ENCODE measurements at regions not wholly inside any gene's neighbourhood (a gene's known extent, or its start where the extent isn't known, plus 50 kb on each side); places are given as distances from the start of the nearest gene placed in this dataset.

DNA sequence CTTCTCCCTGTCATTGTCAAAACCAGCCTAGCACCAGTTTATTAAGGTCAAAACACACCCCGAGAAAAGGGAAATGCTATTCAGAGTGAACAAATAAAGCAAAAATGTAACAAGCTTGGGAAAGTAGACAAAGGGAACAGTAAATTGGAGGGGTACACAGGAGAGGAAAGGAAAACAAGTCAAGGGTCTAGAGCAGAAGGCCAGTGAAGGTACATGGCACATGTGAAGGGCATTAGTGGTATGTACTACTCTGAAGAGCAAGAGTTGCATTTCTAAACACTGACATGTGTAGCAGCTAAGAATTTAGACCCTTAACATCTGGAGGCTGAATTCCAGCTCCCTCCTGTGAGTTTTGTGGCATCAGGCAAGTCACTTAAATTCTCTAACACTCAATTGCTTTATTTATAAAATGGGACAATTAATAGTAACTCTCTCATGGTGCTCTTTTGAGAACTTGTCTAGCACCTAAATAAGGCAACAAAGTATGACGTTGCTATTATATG lies 244.3 kb upstream of the ADAMTS9 start:
- intact Hi-C loops (cut with DNase I), result no loop called here
- TF ChIP-seq EP300 (IDR thresholded peaks at IDR 0.05) (no peak), POLR2A (IDR thresholded peaks at IDR 0.05) (no peak)
- TF ChIP-seq, protein P1, sequence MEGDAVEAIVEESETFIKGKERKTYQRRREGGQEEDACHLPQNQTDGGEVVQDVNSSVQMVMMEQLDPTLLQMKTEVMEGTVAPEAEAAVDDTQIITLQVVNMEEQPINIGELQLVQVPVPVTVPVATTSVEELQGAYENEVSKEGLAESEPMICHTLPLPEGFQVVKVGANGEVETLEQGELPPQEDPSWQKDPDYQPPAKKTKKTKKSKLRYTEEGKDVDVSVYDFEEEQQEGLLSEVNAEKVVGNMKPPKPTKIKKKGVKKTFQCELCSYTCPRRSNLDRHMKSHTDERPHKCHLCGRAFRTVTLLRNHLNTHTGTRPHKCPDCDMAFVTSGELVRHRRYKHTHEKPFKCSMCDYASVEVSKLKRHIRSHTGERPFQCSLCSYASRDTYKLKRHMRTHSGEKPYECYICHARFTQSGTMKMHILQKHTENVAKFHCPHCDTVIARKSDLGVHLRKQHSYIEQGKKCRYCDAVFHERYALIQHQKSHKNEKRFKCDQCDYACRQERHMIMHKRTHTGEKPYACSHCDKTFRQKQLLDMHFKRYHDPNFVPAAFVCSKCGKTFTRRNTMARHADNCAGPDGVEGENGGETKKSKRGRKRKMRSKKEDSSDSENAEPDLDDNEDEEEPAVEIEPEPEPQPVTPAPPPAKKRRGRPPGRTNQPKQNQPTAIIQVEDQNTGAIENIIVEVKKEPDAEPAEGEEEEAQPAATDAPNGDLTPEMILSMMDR (IDR thresholded peaks at IDR 0.05), result no peak
- Histone ChIP-seq H3K27ac (no peak overlapping the region), H3K4me1 (ENCODE audit: insufficient read depth) (peaks cover 5% of the 10 kb centered on the region), H3K9me3 (no peaks in the 10 kb centered on the region), H3K36me3 (no peaks in the 10 kb centered on the region), H3K27me3 (no peaks in the 10 kb centered on the region), H3K4me3 (no peak overlapping the region)
- 90 to 97% (median 93%) methylated on average over 2 of the region's 2 CpGs for WGBS, 3 donors
- no peak for DNase-seq

DNA sequence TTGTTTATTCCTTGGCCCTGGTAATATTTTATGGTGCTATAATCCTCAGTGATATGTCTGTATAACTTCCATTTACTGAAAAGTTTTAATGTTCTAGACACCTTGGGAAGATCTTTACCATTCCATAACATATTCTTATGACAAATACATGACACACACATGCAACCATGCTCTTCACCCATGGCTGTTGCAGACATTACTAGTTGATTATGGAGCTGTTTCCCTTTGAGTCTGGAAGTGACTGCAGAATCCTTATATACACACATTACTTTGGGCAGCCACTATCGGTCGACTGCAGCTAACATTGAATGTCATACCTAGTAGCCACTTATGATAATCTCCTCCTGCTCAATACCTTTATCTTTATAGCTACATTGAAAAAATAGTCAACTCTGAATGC lies 243.1 kb upstream of the ADAMTS9 start:
- intact Hi-C loops (cut with DNase I), result no loop called here
- peaks cover 1% of the 10 kb centered on the region for H3K4me1 ChIP-seq (ENCODE audit: insufficient read depth)
- no peak overlapping the region for H3K27ac ChIP-seq
- no peak overlapping the region for H3K4me3 ChIP-seq
- 95 to 96% (median 96%) methylated on average over 2 of the region's 2 CpGs for WGBS, 3 donors
- H3K9me3 ChIP-seq, result no peaks in the 10 kb centered on the region
- TF ChIP-seq POLR2A (IDR thresholded peaks at IDR 0.05), result no peak
- no peak for TF ChIP-seq EP300 (IDR thresholded peaks at IDR 0.05)
- TF ChIP-seq, protein P1 (IDR thresholded peaks at IDR 0.05), result no peak
- no peaks in the 10 kb centered on the region for H3K27me3 ChIP-seq
- DNase-seq, result no peak
- no peaks in the 10 kb centered on the region for H3K36me3 ChIP-seq

DNA sequence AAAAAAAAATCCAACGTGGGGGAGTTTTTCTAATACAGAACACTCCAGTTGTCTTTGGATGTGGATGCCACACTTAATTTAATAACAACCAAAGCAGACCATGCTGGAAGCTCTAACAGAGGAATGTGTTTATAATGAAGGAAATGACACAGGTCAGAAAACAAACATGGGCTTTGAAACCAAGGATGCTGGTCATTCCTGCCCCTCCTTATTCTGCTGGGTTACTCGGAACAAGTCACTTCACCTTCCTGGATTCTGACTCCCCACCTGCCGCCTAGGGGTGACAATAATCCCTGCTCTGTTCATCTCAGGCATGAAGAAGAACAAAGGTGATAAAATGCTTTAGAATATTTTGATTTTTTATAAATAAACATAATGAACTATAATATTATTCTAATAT lies 240.9 kb upstream of the ADAMTS9 start:
- H3K27me3 ChIP-seq, result no peaks in the 10 kb centered on the region
- H3K9me3 ChIP-seq, result no peaks in the 10 kb centered on the region
- H3K27ac ChIP-seq, result no peak overlapping the region
- no peak for DNase-seq
- TF ChIP-seq, protein P1 (IDR thresholded peaks at IDR 0.05), result no peak
- TF ChIP-seq POLR2A (IDR thresholded peaks at IDR 0.05) (no peak), EP300 (IDR thresholded peaks at IDR 0.05) (no peak)
- no peak overlapping the region for H3K4me3 ChIP-seq
- H3K36me3 ChIP-seq, result no peaks in the 10 kb centered on the region
- peaks cover 3% of the 10 kb centered on the region for H3K4me1 ChIP-seq (ENCODE audit: insufficient read depth)
- intact Hi-C loops (cut with DNase I), result no loop called here
- WGBS, 3 donors, result 50 to 62% (median 58%) methylated on average over 3 of the region's 3 CpGs

DNA sequence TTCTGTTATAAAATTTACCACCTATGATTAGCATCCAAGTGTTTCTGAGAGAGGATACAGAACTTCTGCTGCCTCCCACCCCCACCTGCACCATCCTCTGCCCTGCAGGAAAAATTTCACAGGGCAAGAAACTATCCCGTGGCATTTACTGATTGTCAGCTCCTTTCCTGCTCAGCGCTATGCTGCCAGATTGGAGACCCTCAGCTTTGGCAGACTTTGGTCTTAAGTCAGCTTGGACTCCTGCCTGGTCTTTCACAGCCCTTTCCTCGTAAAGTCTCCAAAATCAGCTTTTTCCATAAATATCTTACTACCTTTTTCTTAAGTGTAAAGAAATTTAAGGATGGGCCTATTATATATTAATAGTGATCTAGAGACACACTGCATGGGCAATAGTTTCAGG lies 239.9 kb upstream of the ADAMTS9 start:
- intact Hi-C loops (cut with DNase I), result no loop called here
- H3K27ac ChIP-seq, result no peak overlapping the region
- H3K4me3 ChIP-seq, result no peak overlapping the region
- H3K36me3 ChIP-seq, result no peaks in the 10 kb centered on the region
- H3K4me1 ChIP-seq (ENCODE audit: insufficient read depth), result peaks cover 4% of the 10 kb centered on the region
- DNase-seq, result no peak
- 70 to 85% (median 74%) methylated on average over 3 of the region's 3 CpGs for WGBS, 3 donors
- H3K9me3 ChIP-seq, result no peaks in the 10 kb centered on the region
- TF ChIP-seq POLR2A (IDR thresholded peaks at IDR 0.05) (no peak), EP300 (IDR thresholded peaks at IDR 0.05) (no peak)
- TF ChIP-seq, protein P1 (IDR thresholded peaks at IDR 0.05), result no peak
- H3K27me3 ChIP-seq, result no peaks in the 10 kb centered on the region

Measured in ovary (tissue), 7 donors.